Activated T-cell treated with anti-CD3 and anti-CD28 coated beads, Interleukin-2, amount 50 U/mL, for 72 hours (primary cell): ENCODE measurements at regions not wholly inside any gene's neighbourhood (a gene's known extent, or its start where the extent isn't known, plus 50 kb on each side); places are given as distances from the start of the nearest gene placed in this dataset.
"Not testable (repeated sequence)": the region's sequence is repeated elsewhere in the genome, so short reads cannot be mapped to it uniquely, and the experiment has no call there.

Experiments used
- ATAC-seq, 2 donors: fragments of 150-1000 bp; cut with Tn5 transposase; replicated peaks in 1 of 2; 2 replicates each; pipeline ENCODE4 v1.10.0; 2021; ENCODE audit warnings: moderate library complexity in 2 of 2, mild to moderate bottlenecking in 1 of 2
- DNase-seq, 2 donors: peaks; one replicate each; pipeline ENCODE4 v3.0.0; 2021 to 2022; ENCODE audit warnings: mixed read lengths in 1 of 2
- H3K27ac Mint-ChIP-seq: one replicate; pipeline ENCODE4 v1.8.0; 2022; ENCODE audit warnings: mild to moderate bottlenecking, moderate library complexity, mixed read lengths
- H3K27me3 Mint-ChIP-seq: one replicate; pipeline ENCODE4 v1.8.0; 2022; ENCODE audit warnings: low read depth, mixed read lengths
- H3K36me3 Mint-ChIP-seq, 2 donors: one replicate each; pipeline ENCODE4 v1.8.0; 2022; ENCODE audit warnings: mixed read lengths in 2 of 2, mild to moderate bottlenecking in 1 of 2; ENCODE audit not compliant: insufficient read depth in 2 of 2
- H3K4me1 Mint-ChIP-seq: one replicate; pipeline ENCODE4 v1.8.0; 2022; ENCODE audit warnings: low read depth, mixed read lengths
- H3K4me3 Mint-ChIP-seq, 2 donors: one replicate each; pipeline ENCODE4 v1.8.0; 2022; ENCODE audit warnings: mild to moderate bottlenecking in 2 of 2, mixed read lengths in 2 of 2, moderate library complexity in 2 of 2
- H3K9me3 Mint-ChIP-seq, 2 donors: one replicate each; pipeline ENCODE4 v1.8.0; 2022; ENCODE audit warnings: mixed read lengths in 2 of 2

GRCh38 chr2:234248213-234248710 lies 197.8 kb downstream of the SPP2 start:
- H3K27ac Mint-ChIP-seq, H3K27me3 Mint-ChIP-seq, ATAC-seq, H3K9me3 Mint-ChIP-seq, H3K4me3 Mint-ChIP-seq, DNase-seq, H3K36me3 Mint-ChIP-seq, H3K4me1 Mint-ChIP-seq: not testable (repeated sequence)

DNA sequence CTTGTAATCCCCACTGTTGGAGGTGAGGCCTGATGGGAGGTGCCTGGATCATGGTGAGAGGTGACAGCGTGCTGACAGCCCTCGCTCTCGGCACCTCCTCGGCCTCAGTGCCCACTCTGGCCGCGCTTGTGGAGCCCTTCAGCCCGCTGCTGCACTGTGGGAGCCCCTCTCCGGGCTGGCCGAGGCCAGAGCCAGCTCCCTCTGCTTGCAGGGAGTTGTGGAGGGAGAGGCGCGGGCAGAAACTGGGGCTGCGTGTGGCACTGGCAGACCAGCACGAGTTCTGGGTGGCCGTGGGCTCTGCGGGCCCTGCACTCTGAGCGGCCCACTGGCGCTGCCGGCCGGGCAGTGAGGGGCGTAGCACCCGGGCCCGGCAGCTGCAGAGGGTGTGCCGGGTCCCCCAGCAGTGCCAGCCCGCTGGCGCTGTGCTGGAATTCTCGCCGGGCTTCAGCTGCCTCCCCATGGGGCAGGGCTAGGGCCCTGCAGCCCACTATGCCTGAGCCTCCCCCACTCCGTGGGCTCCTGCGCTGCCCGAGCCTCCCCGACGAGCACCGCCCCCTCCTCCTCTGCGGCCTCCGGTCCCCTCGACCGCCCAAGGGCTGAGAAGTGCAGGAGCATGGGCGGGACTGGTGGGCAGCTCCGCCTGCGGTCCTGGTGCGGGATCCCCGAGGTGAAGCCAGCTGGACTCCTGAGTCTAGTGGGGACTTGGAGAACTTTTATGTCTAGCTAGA lies 197.1 kb downstream of the SPP2 start:
- Mint-ChIP-seq H3K9me3 (no peaks in the 10 kb centered on the region), H3K27ac (no peak overlapping the region), H3K27me3 (no peaks in the 10 kb centered on the region), H3K4me3 (no peak overlapping the region), H3K36me3 (no peaks in the 10 kb centered on the region), H3K4me1 (peaks cover 3% of the 10 kb centered on the region)
- DNase-seq (no peak), ATAC-seq (no peak)

GRCh38 chr2:234245945-234246344 lies 195.4 kb downstream of the SPP2 start:
- DNase-seq (no peak), ATAC-seq (no peak)
- no peaks in the 10 kb centered on the region for H3K27me3 Mint-ChIP-seq
- no peak overlapping the region for H3K4me3 Mint-ChIP-seq
- H3K9me3 Mint-ChIP-seq = no peaks in the 10 kb centered on the region
- no peak overlapping the region for H3K27ac Mint-ChIP-seq
- peaks cover 3% of the 10 kb centered on the region for H3K4me1 Mint-ChIP-seq
- H3K36me3 Mint-ChIP-seq = no peaks in the 10 kb centered on the region

DNA sequence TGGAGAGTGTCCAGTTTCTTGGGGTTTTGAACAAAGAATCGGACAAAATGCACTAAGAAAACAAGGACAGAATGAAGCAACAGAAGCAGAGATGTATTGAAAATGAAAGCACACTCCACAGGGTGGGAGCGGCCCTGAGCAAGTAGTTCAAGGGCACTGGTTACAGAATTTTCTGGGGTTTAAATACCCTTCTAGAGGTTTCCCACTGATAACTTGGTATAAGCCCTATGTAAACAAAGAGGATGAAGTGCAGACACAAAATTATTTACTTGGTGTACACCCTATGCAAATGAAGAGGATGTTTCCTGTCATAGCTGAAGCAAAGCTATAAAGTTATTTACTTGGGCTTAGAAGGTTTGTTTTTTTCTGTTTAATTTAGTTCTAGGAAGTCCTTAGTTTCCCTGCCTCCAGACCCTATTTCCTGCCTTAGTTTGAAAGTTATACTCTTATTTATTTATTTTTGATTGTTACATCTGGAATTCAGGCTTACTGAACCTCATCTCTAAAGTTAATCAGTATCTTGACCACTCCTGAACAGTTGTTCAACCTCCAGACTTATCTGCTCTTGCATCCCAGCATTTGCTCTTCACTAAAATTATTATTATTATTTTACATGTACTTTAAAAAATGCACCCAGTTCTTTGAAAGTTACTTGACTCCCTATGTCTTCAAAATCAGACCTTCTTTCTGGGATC lies 193.5 kb downstream of the SPP2 start:
- Mint-ChIP-seq H3K4me1 (peaks cover 3% of the 10 kb centered on the region), H3K27me3 (no peaks in the 10 kb centered on the region), H3K36me3 (no peaks in the 10 kb centered on the region), H3K4me3 (peak overlapping the region; percentile 48 to 93), H3K27ac (peak overlapping the region; percentile 98), H3K9me3 (peaks cover 0 to under 1% of the 10 kb centered on the region in 2 donors)
- DNase-seq = no peak
- no peak for ATAC-seq

GRCh38 chr2:234242459-234242836 lies 191.9 kb downstream of the SPP2 start:
- no peaks in the 10 kb centered on the region for H3K36me3 Mint-ChIP-seq
- no peaks in the 10 kb centered on the region for H3K27me3 Mint-ChIP-seq
- no peak for ATAC-seq
- H3K4me1 Mint-ChIP-seq = peaks cover 3% of the 10 kb centered on the region
- no peak overlapping the region for H3K27ac Mint-ChIP-seq
- H3K4me3 Mint-ChIP-seq = no peak overlapping the region
- H3K9me3 Mint-ChIP-seq = peaks cover 0 to 2% of the 10 kb centered on the region in 2 donors
- no peak for DNase-seq

GRCh38 chr2:234241656-234242458 lies 191.4 kb downstream of the SPP2 start:
- Mint-ChIP-seq H3K4me1 (peaks cover 3% of the 10 kb centered on the region), H3K36me3 (no peaks in the 10 kb centered on the region), H3K27ac (no peak overlapping the region), H3K4me3 (no peak overlapping the region), H3K27me3 (no peaks in the 10 kb centered on the region), H3K9me3 (peaks cover 0 to 2% of the 10 kb centered on the region in 2 donors)
- ATAC-seq = no peak
- DNase-seq = no peak

GRCh38 chr2:234240917-234241316 lies 190.4 kb downstream of the SPP2 start:
- Mint-ChIP-seq H3K27ac (no peak overlapping the region), H3K4me1 (peaks cover 3% of the 10 kb centered on the region), H3K9me3 (peaks cover 0 to 2% of the 10 kb centered on the region in 2 donors), H3K4me3 (no peak overlapping the region), H3K27me3 (no peaks in the 10 kb centered on the region), H3K36me3 (no peaks in the 10 kb centered on the region)
- no peak for ATAC-seq
- DNase-seq = no peak

DNA sequence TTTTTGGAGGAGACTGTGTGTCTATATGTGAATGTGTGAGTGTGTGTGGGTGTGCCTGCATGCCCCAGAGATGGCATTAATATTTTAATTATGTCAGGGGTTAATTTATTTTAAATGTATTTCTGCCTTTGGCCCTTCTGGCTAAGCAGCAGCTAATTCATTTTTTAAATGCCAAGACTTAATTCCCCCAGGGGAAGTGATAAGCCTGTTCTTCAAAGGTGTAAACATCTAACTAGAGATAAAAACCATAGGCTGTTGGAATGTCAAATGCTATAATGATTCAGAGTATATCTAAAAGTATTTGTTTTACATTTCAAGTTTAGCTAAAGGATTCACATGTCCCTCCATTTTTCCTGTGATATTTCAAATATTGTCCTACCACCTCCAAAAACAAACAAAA lies 184.7 kb downstream of the SPP2 start:
- H3K27me3 Mint-ChIP-seq = no peaks in the 10 kb centered on the region
- no peaks in the 10 kb centered on the region for H3K36me3 Mint-ChIP-seq
- H3K9me3 Mint-ChIP-seq = peaks cover 0 to 2% of the 10 kb centered on the region in 2 donors
- DNase-seq = no peak
- no peaks in the 10 kb centered on the region for H3K4me1 Mint-ChIP-seq
- H3K27ac Mint-ChIP-seq = no peak overlapping the region
- H3K4me3 Mint-ChIP-seq = no peak overlapping the region
- no peak for ATAC-seq

DNA sequence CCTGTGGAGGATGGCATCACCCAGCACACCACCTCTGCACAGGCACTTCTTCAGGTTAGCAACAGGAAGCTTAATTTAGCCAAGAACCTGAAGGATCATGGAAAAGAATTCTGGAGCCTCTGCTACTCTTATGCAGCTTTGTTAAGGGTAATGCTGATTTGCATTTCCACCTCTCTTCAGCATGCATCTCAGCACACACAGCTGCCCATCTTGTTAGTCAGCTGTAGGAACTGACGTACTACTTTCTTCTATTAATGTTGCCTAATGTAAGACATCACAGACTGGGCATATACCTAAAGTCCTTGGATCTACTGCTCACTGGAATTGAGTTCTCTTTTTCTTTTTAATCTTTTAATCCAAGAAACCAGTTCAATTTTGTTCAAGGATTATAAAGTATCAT lies 181.0 kb downstream of the SPP2 start:
- ATAC-seq = no peak
- H3K27ac Mint-ChIP-seq = no peak overlapping the region
- H3K27me3 Mint-ChIP-seq = no peaks in the 10 kb centered on the region
- no peaks in the 10 kb centered on the region for H3K9me3 Mint-ChIP-seq
- H3K36me3 Mint-ChIP-seq = no peaks in the 10 kb centered on the region
- H3K4me3 Mint-ChIP-seq = no peak overlapping the region
- no peaks in the 10 kb centered on the region for H3K4me1 Mint-ChIP-seq
- no peak for DNase-seq

- Mint-ChIP-seq H3K4me1 (peaks cover 32% of the 10 kb centered on the region), H3K9me3 (peaks cover 0 to 2% of the 10 kb centered on the region in 2 donors), H3K4me3 (no peak overlapping the region), H3K27ac (no peak overlapping the region), H3K27me3 (no peaks in the 10 kb centered on the region), H3K36me3 (no peaks in the 10 kb centered on the region)
- DNase-seq = no peak
- ATAC-seq = no peak
These were observed 168.5 kb downstream of the SPP2 start for GRCh38 chr2:234219046-234219310.

GRCh38 chr2:234218266-234219045 lies 168.0 kb downstream of the SPP2 start:
- no peaks in the 10 kb centered on the region for H3K36me3 Mint-ChIP-seq
- H3K27me3 Mint-ChIP-seq = no peaks in the 10 kb centered on the region
- peaks cover 0 to 2% of the 10 kb centered on the region in 2 donors for H3K9me3 Mint-ChIP-seq
- ATAC-seq (no peak), DNase-seq (no peak)
- no peak overlapping the region for H3K4me3 Mint-ChIP-seq
- peaks cover 32% of the 10 kb centered on the region for H3K4me1 Mint-ChIP-seq
- H3K27ac Mint-ChIP-seq = no peak overlapping the region

GRCh38 chr2:234212534-234212933 lies 162.0 kb downstream of the SPP2 start:
- DNase-seq (no peak), ATAC-seq (no peak)
- H3K27me3 Mint-ChIP-seq = no peaks in the 10 kb centered on the region
- H3K4me1 Mint-ChIP-seq = peaks cover 16% of the 10 kb centered on the region
- no peaks in the 10 kb centered on the region for H3K36me3 Mint-ChIP-seq
- peaks cover 0 to 2% of the 10 kb centered on the region in 2 donors for H3K9me3 Mint-ChIP-seq
- no peak overlapping the region for H3K4me3 Mint-ChIP-seq
- no peak overlapping the region for H3K27ac Mint-ChIP-seq

DNA sequence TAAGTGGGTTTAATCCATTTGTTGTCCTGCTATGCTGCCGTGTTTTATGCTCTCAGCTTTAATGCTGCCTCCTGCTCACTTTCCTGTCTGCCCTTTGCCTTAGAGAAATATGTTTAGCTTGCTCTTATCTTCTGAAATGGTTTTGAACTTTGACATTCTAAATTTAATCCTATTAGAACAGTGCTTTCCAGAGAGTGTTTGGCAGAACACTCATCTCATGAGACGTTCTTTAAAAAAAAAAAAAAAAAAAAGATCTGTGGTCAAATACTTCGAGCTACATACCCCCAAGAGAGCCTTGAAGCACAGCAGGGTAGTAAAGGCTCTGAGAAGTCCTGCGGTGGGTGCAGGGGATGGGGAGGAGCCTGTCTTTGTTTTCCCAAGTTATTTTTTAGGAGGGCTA lies 161.3 kb downstream of the SPP2 start:
- DNase-seq = no peak
- H3K4me1 Mint-ChIP-seq = peaks cover 9% of the 10 kb centered on the region
- no peak overlapping the region for H3K4me3 Mint-ChIP-seq
- no peaks in the 10 kb centered on the region for H3K27me3 Mint-ChIP-seq
- no peak overlapping the region for H3K27ac Mint-ChIP-seq
- ATAC-seq = no peak
- H3K9me3 Mint-ChIP-seq = peaks cover 0 to 2% of the 10 kb centered on the region in 2 donors
- peaks cover 0 to 2% of the 10 kb centered on the region in 2 donors for H3K36me3 Mint-ChIP-seq
